ENCODE measurements at regions not wholly inside any gene's neighbourhood (a gene's known extent, or its start where the extent isn't known, plus 50 kb on each side); places are given as distances from the start of the nearest gene placed in this dataset.
"Not testable (repeated sequence)": the region's sequence is repeated elsewhere in the genome, so short reads cannot be mapped to it uniquely, and the experiment has no call there.

DNA sequence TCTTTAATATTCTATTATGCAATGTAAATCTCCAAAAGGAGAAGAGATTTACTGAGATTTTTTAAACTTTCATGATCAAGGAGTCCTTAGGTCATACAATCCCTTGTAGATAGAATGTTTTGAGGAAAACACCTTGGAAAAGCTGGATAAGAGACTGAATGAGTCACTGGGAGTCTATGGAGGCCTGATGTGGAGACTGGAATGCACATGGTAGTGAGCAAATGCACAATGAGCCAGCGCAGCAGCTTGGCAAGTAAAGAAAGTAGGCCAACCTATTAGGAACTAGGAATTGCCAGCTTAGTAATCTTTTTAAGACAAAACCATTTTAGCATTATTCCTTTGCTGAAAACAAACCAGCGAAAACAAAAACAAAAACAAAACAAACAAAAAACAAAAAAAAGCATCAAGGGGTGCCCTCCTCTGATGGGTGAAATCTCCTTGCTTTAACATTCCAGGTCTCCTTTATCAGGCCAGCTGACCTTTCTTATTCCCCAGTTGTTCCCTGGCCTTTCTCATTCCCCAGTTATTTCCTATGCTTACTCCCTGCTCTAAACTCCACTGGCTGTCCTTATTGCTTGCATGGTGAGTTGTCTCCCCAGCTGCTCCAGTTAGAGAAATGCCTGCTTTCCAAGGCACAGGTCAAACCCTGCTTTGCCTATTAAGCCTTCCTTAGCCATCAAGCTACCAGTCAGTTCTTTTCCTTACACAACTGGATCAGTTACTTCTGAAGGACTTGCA, 135.8 kb downstream of the PLCE1 start:
- no peak for DNase-seq

DNA sequence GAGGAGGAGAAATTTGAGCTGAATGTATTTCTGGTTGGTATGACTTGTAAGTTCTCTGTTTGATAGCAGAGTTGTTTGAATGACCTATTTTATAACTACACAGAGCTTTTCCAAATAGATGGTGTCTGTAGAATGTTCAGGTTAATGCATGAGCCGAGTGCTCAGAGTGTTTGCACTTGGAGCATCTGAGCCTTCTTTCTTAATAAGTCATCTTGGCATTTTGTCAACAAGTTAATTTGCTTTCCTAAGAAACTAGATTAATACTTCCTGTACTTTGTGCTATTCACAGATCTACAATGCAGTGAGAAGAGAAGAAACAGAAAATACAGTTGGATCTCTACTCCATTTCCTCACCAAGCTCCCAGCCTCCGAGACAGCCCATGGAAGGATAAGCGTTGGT, 138.2 kb downstream of the PLCE1 start:
- DNase-seq = no peak

DNA sequence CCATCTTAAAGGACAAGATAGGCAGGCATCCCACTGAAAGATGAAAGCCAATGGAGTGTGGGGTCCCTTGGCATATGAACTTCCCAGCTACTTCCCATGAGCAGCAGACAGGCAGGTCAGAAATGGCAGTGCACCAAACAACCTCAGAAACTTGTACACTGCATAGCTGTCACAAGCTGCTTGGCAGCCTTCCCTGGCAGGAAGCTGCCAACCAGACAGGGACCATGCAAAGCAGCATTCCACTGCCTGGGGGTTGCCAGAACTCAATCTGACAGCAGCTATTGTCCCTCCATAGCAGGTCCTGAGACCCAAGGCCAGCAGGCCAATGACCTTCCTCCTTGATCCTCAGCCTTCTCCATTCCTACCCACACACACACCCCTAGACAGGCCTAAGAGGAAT, 139.5 kb downstream of the PLCE1 start:
- no peak for DNase-seq

DNA sequence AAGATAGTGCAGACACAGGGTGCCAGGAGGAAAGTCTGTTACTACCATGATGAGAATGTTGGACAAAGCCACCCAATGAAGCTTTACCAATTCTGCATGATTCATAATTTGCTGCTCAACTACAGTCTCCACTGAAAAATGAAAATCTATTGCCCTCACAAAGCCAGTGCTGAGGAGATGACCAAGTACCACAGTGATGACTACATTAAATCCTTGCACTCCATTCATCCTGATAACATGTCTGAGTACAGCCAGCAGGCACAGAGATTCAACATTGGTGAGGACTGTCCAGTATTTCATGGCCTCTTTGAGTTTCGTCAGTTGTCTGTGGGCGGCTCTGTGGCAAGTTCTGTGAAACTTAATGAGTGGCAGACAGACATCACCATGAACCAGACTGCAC, 144.0 kb downstream of the PLCE1 start:
- DNase-seq = no peak

DNA sequence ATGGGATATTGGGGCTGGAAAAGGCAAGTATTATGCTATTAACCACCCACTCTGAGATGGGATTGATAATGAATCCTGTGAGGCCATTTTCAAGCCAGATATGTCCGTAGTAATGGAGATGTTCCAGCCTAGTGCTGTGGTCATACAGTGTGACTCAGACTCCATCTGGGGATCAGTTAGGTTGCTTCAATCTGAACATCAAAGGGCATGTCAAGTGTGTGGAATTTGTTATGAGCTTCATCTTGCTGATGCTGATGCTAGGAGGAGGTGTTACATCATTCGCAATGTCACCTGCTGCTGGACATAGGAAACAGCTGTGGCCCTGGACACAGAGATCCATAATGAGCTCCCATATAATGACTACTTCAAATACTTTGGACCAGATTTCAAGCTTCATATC, 144.7 kb downstream of the PLCE1 start:
- no peak for DNase-seq

DNA sequence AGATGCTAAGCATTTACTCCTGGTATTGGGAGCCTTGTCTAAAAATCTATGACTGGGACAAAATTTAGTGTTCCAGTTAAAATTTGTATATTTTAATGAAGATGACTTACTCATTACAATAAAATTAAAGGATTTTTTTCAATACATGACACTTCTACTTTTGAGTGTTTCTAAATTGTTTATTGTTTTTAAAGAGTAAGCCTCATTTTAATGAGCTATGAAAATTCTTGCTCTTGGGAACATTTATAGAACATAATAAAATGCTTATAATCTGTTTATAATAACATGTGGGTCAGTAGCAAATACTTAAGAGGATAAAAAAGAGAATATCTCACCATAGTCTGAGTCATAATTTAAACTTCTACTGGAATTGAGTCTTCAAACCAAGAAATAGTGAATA, 149.5 kb downstream of the PLCE1 start:
- no peak for DNase-seq

DNA sequence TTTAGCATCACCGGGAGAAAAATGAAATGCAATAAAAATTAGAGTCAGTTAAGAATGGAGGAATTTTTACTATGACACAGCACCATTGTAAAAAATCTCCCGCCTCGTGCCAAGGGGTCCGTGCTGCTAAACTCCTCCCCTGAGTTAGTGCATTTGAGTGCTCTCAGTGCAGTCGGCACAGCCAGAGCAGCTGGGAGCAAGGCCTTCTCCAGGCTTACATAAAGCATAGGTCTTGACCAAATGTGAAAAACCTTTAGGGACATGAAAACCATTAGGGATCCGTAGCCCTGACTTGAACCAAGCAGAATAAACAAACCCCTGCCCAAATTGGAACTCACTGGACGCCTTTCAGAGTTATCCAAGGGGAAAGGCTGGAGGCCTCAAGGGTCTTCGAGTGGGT, 152.6 kb downstream of the PLCE1 start:
- DNase-seq = no peak

DNA sequence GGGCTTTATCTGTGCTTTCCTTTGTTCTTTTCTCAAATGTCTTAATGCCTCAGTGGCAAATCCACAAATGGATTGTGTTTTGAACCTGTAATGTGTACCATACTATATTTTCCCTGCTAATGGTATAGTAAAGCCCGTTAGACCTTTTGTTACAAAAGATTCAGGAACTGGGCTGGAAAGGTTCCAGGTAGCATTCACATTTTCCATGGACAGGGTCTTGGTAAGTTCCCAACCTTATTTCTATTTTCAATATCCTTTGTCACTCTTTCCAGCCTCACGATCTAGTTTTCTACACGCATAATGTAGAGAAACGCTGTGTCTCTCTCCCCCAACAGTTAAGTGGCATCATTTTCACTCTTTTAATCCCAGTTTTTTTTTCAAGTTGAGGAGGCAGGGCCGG, 153.0 kb downstream of the PLCE1 start:
- no peak for DNase-seq

DNA sequence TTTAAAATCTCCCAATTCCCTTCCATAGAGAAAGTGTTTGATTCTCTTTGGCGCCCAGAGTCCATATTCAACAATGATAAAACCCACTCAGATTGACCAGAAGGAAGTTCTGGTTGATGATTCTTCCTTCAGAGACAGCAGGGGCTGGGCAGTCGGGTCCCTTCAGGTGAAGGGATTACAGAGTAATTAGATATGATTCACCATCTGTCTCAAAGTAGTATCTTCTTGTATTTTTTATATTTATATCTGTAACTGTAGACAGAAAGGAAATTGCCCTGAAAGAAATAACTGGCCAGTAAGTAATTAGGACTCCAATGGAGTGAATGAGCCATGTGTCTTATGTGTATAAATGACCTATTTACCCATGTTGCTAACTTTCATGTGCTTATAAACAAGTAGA, 156.0 kb downstream of the PLCE1 start:
- DNase-seq = no peak

DNA sequence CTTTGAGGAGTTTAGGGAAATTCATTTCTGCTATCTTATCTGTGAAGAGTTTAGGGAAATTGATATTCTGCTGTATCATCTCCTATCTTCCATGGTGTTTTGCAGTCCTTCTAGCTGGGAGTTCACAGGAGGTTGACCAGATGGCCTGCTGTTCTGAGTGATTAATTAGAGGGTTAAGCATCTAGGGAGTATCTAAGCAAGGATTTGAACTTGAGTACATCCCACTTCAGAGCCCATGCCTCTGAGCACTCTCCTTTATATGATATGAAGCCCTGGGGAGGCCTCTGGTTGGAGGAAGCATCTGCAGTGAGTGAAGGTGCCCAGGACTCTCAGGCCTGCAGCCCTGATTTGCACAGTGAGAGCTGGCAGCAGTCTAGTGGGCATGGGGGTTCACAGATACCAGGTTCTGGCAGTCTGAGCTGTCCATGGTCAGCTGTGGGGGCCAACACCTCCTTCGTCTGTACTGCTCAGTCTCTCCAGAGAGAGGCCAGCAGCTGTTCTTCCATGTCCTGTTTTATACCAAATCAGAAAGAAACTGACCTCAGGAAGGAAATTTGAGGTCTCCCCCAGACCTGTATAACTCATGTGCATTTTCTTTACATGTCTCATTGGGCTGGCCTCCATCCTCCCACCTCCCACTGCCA, 156.9 kb downstream of the PLCE1 start:
- DNase-seq = no peak

DNA sequence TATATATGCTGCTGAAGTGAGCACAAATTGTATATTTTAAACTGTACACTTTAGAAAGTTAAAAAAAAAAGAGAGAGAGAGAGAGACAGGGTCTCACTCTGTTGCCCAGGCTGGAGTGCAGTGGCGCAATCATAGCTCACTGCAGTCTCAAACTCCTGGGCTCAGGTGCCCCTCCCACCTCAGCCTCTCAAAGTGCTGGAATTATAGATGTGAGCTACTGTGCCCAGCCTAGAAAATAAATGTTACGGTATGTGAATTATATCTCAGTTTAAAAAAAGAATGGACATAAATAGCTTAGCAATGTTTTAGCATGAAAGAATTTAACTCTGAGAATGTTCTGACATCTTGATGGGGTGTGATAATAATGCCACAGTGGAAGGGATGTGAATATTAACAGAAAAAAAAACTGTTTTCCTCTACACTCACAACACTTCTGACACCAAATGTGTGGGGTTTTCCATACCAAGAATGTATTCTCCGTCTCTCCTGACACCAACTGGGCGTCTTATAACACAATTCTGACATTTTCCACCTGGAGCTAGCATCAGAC, 162.1 kb downstream of the PLCE1 start:
- DNase-seq = no peak

DNA sequence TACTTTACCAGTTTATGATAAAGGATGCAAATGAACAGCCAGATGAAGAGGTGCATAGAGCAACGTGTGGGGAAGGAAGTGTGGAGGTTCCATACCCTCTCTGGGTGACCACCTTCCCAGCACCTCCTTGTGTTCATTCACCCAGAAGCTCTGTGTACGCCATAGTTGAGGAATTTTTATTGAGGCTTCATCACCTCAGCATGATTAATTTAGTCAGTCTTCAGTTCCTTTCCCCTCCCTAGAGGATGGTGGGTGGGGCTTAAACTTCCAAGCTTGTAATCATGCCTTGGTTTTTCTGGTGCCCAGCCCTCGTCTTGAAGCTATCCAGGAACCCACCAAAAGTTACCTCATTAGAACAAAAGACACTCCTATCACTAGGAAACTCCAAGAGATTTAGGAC, 162.7 kb downstream of the PLCE1 start:
- no peak for DNase-seq

DNA sequence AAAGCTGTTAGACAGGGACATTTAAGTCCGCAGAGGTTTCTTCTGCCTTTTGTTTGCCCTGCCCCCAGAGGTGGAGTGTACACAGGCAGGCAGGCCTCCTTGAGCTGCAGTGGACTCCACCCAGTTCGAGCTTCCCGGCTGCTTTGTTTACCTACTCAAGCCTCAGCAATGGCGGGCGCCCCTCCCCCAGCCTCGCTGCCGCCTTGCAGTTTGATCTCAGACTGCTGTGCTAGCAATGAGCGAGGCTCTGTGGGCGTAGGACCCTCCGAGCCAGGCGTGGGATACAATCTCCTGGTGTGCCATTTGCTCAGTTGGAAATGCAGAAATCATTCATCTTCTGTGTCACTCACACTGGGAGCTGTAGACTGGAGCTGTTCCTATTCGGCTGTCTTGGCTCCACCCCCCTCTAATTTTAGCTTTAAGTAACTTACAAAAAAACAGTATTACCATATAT, 171.5 kb downstream of the PLCE1 start:
- DNase-seq = not testable (repeated sequence)

DNA sequence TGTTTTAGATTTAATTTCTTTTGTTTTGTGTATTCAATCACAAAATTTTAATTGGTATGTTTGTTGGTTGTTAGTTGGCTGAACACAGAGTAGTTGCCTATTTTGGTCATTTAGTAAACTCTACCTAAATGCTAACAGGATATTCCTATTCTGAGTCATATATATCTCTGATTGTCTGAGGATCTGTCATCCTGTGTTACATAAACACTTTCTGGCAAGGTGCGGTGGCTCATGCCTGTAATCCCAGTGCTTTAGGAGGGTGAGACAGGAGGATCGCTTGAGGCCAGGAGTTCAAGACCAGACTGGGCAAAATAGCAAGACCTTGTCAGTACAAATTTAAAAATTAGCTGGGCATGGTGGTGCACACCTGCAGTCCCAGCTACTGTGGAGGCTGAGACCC, 178.6 kb downstream of the PLCE1 start:
- no peak for DNase-seq

DNA sequence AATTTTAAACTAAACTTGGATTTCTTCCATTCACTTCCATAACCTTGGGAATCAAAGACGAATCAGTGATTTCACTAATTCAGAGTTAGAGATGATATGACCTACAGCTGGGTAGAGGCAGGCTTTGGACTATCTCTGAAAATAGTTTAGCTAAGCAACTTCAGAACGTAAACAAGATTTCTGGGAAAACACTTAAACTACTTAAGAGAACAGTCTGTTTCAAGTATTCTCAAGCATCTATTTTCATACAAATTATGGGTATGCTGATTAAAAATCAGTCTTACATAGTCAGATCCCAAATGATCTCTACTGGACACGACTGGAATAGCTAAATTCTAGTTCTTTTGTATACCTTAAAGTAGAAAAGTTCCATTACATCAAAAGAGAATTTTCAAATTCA, 179.9 kb downstream of the PLCE1 start:
- no peak for DNase-seq

DNA sequence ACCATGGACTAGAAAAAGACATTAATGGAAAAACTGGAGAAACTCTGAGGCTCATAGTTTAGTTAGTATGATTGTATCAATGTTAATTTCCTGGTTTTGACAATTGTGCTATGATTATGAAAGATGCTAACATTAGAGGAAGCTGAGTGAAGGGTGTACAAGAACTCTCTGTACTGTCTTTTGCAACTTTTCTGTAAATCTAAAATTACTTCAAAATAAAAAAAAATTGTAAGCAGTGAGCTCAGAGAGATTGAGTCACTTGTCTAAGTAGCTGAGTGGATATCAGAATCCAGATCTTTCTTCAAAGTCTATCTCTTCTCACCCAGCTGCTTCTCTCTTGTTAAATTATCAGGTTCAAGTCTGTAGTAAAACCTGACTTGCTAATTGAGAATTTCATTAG, 181.1 kb downstream of the PLCE1 start:
- no peak for DNase-seq

DNA sequence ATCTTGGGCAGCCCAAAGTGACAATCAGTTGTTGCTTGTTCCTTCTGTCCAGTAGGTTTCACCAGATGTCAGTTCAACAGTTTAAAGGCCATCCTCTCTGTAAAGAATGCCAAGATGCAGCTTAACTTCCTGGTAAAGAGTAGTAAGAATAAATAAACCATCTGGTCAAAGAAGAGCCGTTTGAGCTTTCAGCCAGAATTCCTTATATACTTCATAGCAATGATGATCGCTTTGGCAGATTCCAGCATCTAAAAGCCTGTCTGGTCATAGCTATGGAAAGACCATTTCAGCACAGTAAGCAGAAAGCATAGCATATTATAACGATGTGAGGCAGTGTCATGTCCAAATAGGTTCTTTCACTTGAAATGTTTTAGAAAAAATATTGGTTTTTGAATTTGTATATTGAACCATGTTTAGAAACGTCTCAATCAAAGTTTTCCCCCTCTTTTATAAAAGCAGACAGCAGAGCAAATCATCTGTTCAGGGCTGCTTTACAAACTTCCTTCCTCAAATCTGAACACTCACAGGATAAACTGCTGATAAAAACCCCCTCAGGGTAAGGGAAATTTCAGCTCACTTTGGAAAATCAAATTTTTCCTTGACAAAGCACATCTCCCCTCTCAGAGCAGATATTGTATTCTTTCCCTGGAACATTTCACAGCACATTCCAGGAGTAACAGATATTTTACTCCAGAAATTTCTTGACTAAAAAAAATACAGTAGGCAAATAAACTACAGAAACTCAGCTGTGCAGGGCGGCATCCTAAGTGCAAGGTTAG, 184.1 kb downstream of the NOC3L start:
- DNase-seq = no peak

DNA sequence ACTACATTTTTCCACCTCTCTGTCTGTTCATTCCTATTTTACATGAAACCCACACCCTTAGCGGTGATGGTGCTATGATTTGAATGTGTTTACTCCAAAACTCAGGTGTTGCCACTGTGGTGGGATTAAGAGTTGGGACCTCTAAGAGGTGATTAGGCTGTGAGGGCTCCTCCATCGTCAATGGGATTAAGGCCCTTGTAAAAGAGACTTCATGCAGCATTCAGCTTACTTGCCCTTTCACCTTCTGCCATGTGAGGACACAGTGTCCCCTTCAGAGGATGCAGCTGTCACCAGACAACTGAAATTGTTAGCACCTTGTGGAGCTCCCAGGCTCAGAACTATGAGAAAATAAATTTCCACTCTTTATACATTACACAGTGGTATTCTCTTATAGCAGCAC, 182.2 kb downstream of the NOC3L start:
- no peak for DNase-seq

DNA sequence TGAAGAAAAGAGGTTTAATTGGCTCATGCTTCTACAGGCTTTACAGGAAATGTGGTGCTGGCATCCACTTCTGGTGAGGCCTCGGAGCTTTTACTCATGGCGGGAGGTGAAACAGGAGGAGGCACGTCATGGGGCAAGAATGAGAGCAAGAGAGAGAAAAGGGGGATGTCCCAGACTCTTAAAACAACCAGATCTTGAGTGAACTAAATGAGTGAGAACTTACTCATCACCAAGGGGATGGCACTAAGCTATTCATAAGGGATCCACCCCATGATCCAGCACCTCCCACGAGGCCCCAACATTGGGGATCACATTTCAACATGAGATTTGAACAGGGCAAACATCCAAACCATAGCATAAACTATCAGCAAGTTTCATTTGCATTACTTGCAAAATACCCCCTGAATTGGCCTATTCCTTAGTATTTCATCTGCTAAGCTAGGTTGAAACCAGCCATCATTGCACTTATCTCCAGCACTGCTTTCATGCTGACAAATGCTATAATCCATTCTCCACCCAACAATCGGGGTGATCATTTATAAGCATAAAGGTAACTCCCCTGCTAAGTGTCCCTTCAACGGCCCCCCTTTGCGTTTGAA, 179.0 kb downstream of the NOC3L start:
- no peak for DNase-seq

DNA sequence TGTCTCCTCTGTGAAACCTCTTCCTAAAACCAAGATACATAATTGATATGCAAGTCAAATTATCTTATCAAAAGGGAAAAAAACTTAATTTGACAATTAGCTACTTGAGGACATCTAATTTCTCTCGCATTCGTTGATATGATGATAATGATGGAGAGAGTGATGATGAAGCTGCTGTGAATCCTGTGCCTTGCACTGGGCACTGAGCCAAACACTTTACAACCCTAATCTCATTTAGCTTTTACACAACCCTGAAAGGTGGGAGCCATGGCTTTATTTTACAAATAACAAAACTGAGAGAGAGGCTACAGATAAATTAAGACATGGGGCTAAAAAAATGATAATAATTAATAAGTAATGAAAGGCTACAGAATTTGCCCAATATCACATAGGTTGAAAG, 176.0 kb downstream of the NOC3L start:
- DNase-seq = no peak

DNA sequence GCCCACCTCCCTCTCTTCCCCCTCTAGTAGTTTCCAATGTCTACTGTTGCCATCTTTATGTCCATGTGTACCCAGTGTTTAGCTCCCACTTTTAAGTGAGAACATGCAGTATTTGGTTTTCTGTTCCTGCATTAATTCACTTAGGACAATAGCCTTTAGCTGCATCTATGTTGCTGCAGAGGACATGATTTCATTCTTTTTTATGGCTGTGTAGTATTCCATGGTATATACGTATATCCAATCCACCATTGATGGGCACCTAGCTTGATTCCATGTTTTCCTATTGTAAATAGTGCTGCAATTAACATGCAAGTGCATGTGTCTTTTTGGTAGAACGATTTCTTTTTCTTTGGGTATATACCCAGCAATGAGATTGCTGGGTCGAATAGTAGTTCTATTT, 170.4 kb downstream of the NOC3L start:
- DNase-seq = no peak

DNA sequence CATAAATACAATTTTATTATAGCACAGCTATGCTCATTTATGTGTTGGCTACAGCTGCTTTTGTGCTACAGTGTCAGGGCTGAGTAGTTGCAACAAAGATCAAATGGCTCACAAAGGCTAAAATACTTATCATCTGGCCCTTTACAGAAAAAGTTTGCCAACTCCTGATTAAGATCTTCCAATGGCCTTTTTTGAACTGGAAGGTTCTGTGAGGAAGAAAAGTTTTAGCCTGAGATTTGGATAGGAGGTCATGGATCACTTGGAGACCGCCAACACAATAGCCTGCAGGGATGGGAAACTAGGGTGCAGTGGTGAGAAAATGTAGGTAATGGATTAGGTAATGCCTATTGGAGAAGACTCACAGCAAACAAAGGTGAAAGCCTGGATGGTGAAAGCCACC, 169.8 kb downstream of the NOC3L start:
- no peak for DNase-seq

DNA sequence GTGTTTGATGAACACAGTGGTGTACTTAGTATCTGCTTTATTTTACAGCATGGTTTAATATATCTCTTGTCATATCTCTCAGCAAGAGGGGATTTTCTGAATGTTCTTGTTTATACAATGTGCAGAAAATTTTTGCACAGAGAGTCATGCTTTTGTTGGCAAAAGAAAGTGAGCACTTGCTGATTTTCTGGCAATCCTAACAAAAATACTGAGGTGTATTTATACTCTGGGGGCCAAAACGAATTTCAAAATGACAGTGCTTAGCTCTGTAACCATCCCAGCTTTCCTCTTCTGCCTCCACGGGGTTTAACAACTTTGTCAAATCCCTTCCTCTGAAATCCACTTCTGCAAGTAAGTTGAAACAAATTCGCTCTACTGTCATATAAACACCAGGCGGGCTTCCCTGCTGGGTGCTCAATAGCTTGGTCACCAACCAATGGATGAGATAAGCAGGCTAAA, 169.2 kb downstream of the NOC3L start:
- DNase-seq = no peak

Measured in NCI-H748 treated with DMSO at 0.1 percent for 48 hours (cell line).